Upper lobe of left lung (tissue), 4 donors: ENCODE measurements at regions not wholly inside any gene's neighbourhood (a gene's known extent, or its start where the extent isn't known, plus 50 kb on each side); places are given as distances from the start of the nearest gene placed in this dataset.

Source experiments
- CTCF ChIP-seq, 6 experiments: fragments of 450-650 bp in 4 of 6; fragments of 200-600 bp in 2 of 6; sonication (generic) in 2 of 6; IDR thresholded peaks; one replicate each; pipeline ENCODE4 v1.5.1; 2016 to 2019; ENCODE audit warnings: antibody characterized with exemption in 6 of 6
- EP300 ChIP-seq, 4 donors: sonication (generic); formaldehyde crosslinking; IDR thresholded peaks; one replicate each; pipeline ENCODE4 v1.5.1; 2017; ENCODE audit warnings: antibody characterized with exemption in 4 of 4, control low read depth in 2 of 4
- POLR2A ChIP-seq, 4 donors: fragments of 450-650 bp; IDR thresholded peaks; one replicate each; pipeline ENCODE4 v1.5.1; 2016 to 2017; ENCODE audit warnings: antibody characterized with exemption in 4 of 4, mild to moderate bottlenecking in 2 of 4
- POLR2AphosphoS5 ChIP-seq, 2 donors: sonication (generic); formaldehyde crosslinking; IDR thresholded peaks; one replicate each; pipeline ENCODE4 v1.5.1; 2017; ENCODE audit warnings: antibody characterized with exemption in 2 of 2

GRCh38 chr2:78423631-78424030 lies 601.9 kb upstream of the REG3G start:
- no peak for TF ChIP-seq POLR2A (IDR thresholded peaks at IDR 0.05)
- TF ChIP-seq POLR2AphosphoS5 (IDR thresholded peaks at IDR 0.05): no peak
- no peak for TF ChIP-seq CTCF (IDR thresholded peaks at IDR 0.05)
- no peak for TF ChIP-seq EP300 (IDR thresholded peaks at IDR 0.05)
